NCI-H1417 treated with DMSO at 0.1 percent for 48 hours (cell line): ENCODE measurements at regions not wholly inside any gene's neighbourhood (a gene's known extent, or its start where the extent isn't known, plus 50 kb on each side); places are given as distances from the start of the nearest gene placed in this dataset.

Source experiments
- DNase-seq: peaks from one replicate; lab custom pipeline; 2025; lab: John Stamatoyannopoulos, UW

GRCh38 chr3:188067932-188068331 lies 86.0 kb upstream of the LPP start:
- no peak for DNase-seq

DNA sequence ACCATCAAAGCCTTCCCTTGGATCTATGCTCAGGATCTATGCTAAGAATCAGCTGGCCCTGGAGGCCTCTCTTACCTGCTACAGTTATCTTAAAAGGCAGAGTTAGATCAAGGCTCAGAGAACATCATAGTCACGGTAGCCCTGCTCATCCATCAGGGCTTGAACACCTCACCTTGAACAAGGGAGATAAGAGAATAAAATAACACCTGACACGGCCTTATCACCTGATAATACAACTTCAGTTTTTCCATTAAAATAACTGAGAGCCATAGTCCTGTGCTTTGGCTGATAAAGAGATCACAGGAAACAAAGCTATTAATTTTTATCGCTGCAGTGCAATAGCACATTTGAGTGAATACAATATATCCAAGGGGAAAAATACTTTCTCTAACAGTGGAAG lies 85.6 kb upstream of the LPP start:
- DNase-seq = no peak

DNA sequence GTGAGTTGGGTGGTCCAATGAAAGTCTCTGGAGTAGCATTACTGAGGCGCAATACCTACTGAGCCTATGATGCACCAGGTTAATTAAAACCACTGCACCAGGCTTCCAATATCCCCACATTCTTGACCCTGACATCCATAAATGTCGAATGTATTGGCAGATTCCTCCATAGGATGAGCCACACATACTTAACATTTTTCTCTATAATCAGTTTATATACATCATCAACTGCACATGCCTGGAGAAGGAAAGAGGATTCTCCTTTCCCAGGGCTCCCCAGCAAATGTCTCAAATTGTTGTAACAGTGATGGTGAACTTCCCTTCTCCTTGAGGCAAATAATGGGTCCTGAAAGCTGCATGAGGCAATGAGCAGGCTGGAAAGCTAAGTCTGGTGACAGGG lies 82.3 kb upstream of the LPP start:
- DNase-seq = no peak

DNA sequence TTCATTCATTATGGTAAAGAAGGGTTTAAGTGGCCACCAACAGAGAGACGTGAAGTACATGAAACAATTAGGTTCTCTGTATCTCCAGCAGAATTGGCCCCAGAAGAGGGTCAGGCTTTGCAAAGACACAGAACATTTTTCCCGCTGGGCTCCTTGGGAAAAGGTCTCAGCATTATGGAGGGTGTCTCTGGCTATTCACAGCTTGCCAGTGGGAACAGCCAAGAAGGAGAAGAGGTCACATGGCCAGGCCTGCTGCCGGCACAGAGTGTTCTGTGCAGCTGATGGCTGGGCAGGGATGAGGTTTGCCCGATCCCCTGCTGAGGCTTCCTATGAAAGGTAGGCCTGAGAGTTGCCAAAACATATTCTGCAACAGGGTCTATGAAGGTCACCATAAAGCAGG lies 77.8 kb upstream of the LPP start:
- DNase-seq = no peak

GRCh38 chr3:188077160-188077799 lies 76.7 kb upstream of the LPP start:
- no peak for DNase-seq

DNA sequence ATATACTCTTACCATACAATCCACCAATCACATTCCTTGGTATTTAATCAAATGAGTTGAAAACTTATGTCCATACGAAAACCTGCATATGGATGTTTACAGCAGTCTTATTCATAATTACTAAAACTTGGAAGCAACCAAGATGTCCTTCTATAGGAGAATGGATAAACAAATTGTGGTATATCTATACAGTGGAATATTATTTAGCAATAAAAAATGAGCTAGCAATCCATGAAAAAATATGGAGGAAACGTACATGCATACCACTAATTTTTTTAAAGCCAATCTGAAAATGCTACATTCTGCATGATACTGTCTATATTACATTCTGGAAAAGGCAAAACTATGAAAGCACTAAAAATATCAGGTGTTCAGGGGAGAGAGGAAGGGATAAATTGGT lies 73.9 kb upstream of the LPP start:
- DNase-seq = no peak

DNA sequence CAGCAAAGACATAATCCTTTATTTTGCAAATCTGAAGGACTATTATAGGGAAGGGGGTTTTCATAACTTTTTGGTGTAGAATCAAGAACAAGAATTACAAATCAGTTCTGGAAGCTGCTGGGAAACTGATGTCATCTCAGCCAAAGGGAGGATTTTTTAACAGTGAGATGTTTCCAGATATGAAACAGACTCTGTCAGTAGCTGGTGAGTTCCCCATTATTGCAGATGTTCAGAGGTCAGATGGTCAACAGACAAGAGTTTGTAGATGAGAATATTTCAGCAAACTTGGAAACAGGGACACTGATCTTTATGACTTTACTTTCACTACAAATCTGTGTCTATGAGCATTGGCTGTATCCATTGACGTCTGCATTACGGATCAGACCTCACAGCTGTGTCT lies 71.9 kb upstream of the LPP start:
- DNase-seq = no peak

DNA sequence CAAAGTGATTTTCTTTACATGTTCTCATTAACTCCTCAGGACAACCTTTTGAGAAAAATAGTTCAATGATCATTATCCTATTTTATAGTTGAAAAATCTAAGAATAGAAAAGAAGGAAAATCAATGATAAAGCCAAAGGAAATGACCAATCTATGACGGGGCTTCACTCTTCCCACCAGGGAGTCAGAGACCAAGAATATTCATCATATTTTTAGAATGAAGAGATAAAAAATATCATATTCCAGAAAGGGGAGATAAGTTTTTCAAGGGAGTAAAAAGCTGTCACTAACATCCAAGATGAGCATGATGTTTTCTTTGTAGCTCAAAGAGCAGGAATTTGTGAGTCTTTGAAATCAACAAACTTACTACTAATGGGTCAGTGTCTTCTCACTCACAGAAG lies 71.5 kb upstream of the LPP start:
- no peak for DNase-seq

GRCh38 chr3:188083011-188083410 lies 70.9 kb upstream of the LPP start:
- DNase-seq = no peak

DNA sequence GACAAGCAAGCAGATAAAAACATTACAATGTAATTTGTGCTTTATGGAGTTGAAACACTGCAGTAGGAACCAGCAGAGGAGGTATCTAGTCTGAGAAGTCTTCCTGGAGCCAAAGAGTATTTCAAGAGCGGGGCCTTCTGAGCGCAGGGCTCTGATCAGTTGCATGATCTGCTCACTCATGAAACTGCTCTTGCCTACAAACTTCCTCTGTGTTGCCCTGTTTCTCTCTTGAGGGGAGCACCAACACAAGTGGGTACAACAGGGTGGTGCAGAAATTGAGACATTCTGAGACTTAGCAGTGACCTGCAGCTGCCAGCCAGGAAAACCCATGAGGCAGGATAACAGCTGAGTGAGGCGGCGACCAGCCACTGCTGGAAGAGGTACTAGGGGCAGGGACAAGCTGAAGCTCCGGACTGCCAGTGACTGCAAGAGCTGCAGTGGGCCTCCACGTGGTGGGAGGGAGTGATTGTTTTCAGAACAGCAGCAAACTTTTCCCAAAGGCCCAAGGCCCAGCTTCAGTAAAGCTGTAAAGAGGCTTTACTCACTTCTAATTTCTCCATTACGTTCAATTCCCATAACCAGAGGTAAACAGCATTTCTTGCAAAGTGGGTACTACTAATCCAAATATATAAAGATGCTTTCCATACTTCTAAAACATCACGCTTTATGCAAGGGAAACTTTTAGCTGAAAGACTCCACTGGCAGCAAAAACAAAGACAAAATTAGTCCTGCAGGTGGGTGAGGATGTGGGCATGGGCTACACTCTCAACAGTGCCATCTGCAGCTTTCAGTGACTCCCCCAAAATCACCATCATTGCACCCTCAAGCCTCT lies 69.0 kb upstream of the LPP start:
- no peak for DNase-seq

DNA sequence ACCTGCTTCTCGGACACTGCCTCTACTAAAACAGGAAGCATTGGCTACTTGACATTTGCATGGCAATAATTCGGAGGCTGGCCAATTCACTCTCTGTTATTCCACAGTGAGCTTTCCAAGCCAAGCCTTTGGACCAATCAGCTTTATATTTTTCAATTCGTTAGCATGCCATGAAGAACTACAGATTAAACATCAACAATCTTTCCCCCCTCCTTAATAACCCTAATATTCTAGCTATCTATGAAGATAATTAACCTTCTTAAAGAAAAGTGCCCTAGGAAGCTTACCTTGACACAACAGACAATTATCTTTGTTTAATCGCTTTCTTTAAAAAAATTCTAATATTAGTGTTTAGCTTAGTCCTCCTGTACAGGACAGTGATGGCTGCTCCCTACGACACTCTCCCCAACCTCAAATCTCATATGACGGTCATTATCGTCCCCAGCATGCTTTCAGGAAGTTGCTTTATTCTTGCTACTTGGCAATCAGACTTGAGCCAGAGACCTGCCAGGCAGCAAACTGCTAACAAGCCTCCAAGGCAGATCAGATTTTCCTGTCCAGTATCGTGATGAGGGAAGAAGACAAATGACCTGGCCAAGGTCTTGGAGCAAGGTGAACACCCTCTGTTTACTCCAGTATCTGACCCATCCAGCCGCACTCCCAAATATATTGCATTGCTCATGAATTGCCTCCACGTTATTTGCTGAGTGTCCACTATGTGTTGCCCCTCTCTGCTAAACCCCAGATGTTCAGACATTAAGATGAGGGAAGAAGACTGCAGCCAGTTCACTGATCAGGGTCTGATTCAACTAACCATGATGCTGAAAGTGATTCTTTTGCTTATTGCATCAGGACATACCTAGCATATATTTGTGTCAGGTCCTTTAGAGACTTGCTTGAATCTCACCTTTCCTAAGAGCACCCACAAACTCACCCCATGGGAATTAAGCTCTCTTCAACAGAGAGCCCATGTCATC lies 68.1 kb upstream of the LPP start:
- no peak for DNase-seq

DNA sequence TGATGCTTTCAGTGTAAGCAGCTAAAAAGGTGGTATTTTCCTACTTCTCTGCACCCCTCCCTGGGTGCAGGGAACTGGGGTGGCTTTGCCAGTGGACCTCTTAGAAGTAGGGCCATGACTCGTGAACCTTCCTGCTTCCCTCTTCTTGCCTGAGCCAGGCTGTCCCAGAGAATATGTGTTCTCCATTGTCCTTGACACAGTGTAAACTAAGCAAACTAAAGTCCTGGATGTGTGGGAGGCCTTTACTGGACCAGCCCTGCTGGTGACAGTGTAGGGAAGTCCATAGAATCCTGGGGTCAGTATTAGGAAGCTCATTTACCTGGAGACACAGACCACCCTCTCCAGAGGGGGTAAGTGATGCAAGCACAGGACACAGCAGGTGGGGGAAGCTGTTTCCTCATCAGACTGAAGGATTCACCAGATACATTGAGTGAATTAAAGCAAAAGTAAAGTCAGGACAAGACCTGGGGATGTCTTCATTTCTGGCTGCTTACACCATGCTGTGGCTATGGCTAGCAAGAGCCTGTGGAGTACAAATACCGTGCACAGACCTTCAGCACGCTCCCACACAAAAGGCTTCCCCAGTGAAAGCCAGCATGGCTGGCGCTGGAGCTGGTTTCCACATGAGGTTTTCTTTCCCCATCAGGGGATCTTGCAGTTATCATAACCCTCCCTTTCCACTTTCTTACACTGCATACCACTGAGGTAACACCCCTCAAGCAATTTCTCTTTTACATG lies 64.8 kb upstream of the LPP start:
- no peak for DNase-seq

DNA sequence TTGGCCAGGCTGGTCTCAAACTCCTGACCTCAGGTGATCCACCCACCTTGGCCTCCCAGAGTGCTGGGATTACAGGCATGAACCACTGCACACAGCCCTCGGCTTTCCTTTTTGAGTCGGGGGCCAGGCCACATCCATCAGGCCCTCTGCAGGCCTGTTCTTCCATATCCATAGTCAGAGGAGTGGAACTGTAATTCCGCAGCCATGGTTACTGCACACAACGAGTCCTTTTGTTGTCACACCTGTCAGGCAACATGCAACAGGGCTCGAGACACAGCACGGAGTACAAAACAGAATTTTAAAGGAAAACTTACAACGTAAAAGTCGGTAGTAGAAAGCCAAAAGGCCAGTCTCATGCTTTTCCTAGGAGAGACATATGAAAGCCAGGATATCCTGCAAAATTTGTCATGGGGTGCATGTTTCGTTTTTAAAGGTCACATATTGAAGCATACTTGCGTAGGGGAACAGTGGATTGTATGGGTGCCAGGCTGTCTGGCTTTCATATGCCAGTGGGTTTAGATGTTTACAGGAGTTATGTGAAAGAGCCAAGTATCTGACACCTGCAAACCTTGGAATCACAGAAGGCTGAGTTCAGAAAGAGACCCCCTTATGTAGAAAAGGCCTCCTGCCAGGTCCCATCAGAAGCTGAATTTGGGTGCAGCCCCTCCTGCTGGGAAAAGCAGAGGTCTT lies 63.2 kb upstream of the LPP start:
- peak; percentile 4 for DNase-seq

DNA sequence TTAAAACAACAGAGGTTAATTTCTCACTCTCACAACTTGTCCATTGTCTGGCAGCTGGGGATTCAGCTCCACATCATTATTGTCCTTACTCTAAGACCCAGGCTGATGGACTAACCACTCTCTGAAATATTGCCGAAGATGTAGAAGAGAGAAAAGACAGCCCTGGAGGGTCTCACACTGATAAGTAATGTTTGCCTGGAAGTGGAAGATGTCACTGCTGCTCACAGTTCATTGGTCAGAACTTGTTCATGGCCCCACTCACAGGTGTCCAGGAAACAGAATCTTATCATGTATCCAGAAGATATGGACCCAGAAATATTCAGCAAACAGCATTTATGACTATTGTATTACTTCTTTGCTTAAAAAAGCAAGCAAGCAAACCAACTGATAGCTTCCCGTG lies 62.2 kb upstream of the LPP start:
- no peak for DNase-seq

DNA sequence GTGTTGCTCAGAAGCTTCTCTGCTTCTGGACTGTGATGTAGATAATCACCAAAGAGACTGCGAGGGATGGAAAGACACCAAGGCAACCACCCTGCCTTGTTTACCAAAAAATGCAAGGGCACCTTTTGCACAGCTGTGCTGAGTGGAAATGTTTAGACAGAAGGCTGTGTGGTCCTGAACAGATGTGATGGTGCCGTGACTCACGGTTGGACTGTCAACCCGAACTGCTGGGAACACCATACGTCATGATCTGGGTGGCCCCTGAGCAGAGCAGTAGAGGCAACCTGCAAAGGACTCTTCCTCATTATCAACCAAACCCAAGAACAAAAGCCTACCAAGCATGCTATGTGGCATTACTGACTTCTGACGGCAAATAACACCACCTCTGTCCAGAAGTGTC lies 61.3 kb upstream of the LPP start:
- DNase-seq = no peak

DNA sequence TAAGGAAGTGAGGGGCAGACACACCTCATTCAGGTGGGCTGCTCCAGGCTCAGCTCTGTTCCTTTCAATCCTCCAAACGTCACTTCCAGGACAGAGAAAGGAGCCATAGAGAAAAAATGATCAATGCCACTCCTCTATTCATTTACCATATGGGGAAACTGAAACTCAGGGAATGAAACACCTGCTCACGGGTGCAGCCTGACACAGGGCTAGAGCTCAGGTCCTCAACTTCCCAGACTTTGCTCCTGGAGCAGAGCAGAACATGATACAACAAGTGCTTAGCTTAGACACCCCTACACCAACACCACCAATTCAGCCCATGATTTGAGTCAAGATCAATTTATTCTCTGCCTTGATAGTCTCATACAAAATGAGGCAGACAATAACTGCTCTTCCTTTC lies 58.5 kb upstream of the LPP start:
- DNase-seq = no peak

DNA sequence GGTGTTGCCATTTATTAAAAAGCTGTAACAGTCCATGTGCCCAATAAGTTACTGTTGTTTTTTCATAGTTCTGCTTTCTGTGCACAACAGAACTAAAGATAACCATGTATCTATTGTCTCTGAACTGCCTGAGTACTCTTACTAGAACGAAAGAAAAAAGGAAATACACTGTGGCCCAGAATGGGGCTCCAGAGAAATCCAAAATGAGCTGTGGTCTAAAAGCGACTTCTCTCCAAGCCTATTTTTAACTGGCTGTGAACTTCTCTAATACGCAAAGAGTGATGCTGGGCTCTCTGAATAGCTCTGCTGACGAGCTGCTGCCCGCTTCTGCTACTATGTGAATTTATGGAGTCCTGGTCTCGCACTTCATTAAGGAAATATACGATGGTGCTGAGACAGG lies 56.2 kb upstream of the LPP start:
- no peak for DNase-seq

- DNase-seq = no peak
These were observed 54.0 kb upstream of the LPP start for GRCh38 chr3:188099907-188100306.

- DNase-seq = no peak
These were observed 51.0 kb upstream of the LPP start for GRCh38 chr3:188102861-188103547.

DNA sequence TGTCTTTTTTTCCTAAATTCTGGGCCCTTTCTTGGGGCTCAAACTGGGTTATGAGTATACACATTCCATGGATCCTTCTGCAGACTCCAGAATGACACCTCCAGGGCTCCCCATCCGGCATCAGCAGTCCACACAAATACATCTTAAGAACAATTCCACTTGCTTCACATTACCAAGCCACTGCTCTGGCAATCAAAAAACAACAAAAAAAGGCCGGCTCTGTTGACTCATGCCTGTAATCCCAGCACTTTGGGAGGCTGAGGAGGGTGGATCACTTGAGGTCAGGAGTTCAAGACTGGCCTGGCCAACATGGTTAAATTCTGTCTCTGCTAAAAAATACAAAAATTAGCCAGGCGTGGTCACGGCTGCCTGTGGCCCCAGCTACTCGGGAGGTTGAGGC lies 49.9 kb upstream of the LPP start:
- no peak for DNase-seq
